Ectodermal cell (in vitro differentiated cells): ENCODE measurements at regions not wholly inside any gene's neighbourhood (a gene's known extent, or its start where the extent isn't known, plus 50 kb on each side); places are given as distances from the start of the nearest gene placed in this dataset.
"Not testable (repeated sequence)": the region's sequence is repeated elsewhere in the genome, so short reads cannot be mapped to it uniquely, and the experiment has no call there.

Source experiments
- H3K27ac ChIP-seq: 2 replicates; pipeline ENCODE4 v1.7.0; 2013; ENCODE audit warnings: mild to moderate bottlenecking, low read depth, low read length; ENCODE audit not compliant: insufficient read depth, poor library complexity, severe bottlenecking
- H3K27me3 ChIP-seq: 2 replicates; pipeline ENCODE4 v1.7.0; 2013; ENCODE audit warnings: mild to moderate bottlenecking, low read length; ENCODE audit not compliant: insufficient read depth, control insufficient read depth, poor library complexity, severe bottlenecking
- H3K36me3 ChIP-seq: one replicate; pipeline ENCODE4 v1.7.0; 2013; ENCODE audit warnings: low read length; ENCODE audit not compliant: control insufficient read depth, insufficient read depth
- H3K4me1 ChIP-seq: one replicate; pipeline ENCODE4 v1.7.0; 2013; ENCODE audit warnings: low read length; ENCODE audit not compliant: control insufficient read depth, insufficient read depth
- H3K4me3 ChIP-seq: 2 replicates; pipeline ENCODE4 v1.7.0; 2013; ENCODE audit warnings: low read depth, low read length, control low read depth; ENCODE audit not compliant: insufficient read depth
- H3K9me3 ChIP-seq: 2 replicates; pipeline ENCODE4 v1.7.0; 2013; ENCODE audit warnings: mild to moderate bottlenecking, low read length, moderate library complexity; ENCODE audit not compliant: control insufficient read depth
- WGBS, 2 experiments: methylation state at CpG; one replicate each; pipeline ENCODE4 v1.1.7; 2013; ENCODE audit warnings: missing lambda C conversion rate in 2 of 2; 5-methylcytosine and 5-hydroxymethylcytosine counted together

GRCh38 chr10:4623200-4623599 lies 202.8 kb upstream of the AKR1E2 start:
- WGBS, 2 experiments = 94 to 95% methylated on average over 7 of the region's 7 CpGs
- H3K9me3 ChIP-seq = no peaks in the 10 kb centered on the region
- no peak overlapping the region for H3K4me3 ChIP-seq
- no peaks in the 10 kb centered on the region for H3K4me1 ChIP-seq
- no peak overlapping the region for H3K27ac ChIP-seq
- H3K27me3 ChIP-seq = no peaks in the 10 kb centered on the region
- H3K36me3 ChIP-seq = no peaks in the 10 kb centered on the region

- no peak overlapping the region for H3K4me3 ChIP-seq
- 94 to 98% methylated on average over 2 of the region's 2 CpGs for WGBS, 2 experiments
- no peaks in the 10 kb centered on the region for H3K27me3 ChIP-seq
- no peaks in the 10 kb centered on the region for H3K4me1 ChIP-seq
- H3K36me3 ChIP-seq = no peaks in the 10 kb centered on the region
- H3K27ac ChIP-seq = no peak overlapping the region
- H3K9me3 ChIP-seq = no peaks in the 10 kb centered on the region
Observed at GRCh38 chr10:4622384-4622783, 203.6 kb upstream of the AKR1E2 start.

GRCh38 chr10:4617589-4617988 lies 208.4 kb upstream of the AKR1E2 start:
- Histone ChIP-seq H3K4me3 (no peak overlapping the region), H3K9me3 (no peaks in the 10 kb centered on the region), H3K4me1 (no peaks in the 10 kb centered on the region), H3K36me3 (no peaks in the 10 kb centered on the region), H3K27me3 (no peaks in the 10 kb centered on the region), H3K27ac (no peak overlapping the region)
- no CpG with 5 or more reads among the region's 1 CpG for WGBS, 2 experiments

GRCh38 chr10:4615042-4615441 lies 211.0 kb upstream of the AKR1E2 start:
- Histone ChIP-seq H3K9me3 (no peaks in the 10 kb centered on the region), H3K36me3 (no peaks in the 10 kb centered on the region), H3K27me3 (no peaks in the 10 kb centered on the region), H3K4me3 (no peak overlapping the region), H3K4me1 (no peaks in the 10 kb centered on the region), H3K27ac (no peak overlapping the region)
- 100% methylated on average over 1 of the region's 1 CpG; no CpG with 5 or more reads in 1 of the 2 experiments for WGBS, 2 experiments

DNA sequence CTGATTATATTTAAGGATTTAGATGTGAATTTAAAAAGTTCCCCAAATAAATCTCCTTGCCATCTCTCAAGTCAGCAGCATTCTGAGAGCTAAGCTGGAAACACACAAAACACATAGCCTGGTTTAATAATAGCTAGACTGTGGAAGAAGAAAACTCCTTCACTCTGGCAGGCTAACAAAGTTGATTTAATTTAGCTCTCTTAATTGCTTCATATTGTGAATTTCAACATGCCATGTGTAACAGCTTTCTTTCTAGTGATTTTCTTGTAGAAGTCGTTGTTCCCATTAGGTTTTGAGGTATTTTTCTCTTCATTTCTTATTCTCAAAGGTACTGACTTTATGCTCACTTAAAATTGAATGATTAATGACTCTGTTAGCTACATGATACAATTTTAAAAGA lies 216.8 kb upstream of the AKR1E2 start:
- no peaks in the 10 kb centered on the region for H3K4me1 ChIP-seq
- 50% methylated on average over 1 of the region's 1 CpG; no CpG with 5 or more reads in 1 of the 2 experiments for WGBS, 2 experiments
- H3K36me3 ChIP-seq = no peaks in the 10 kb centered on the region
- H3K9me3 ChIP-seq = no peaks in the 10 kb centered on the region
- H3K27me3 ChIP-seq = no peaks in the 10 kb centered on the region
- H3K4me3 ChIP-seq = no peak overlapping the region
- H3K27ac ChIP-seq = no peak overlapping the region

- Histone ChIP-seq H3K36me3 (no peaks in the 10 kb centered on the region), H3K27me3 (no peaks in the 10 kb centered on the region), H3K4me3 (no peak overlapping the region), H3K9me3 (no peaks in the 10 kb centered on the region), H3K27ac (no peak overlapping the region), H3K4me1 (no peaks in the 10 kb centered on the region)
- WGBS, 2 experiments = 78 to 79% methylated on average over 13 of the region's 13 CpGs
Observed at GRCh38 chr10:4607681-4608080, 218.3 kb upstream of the AKR1E2 start.

GRCh38 chr10:4606856-4607636 lies 219.0 kb upstream of the AKR1E2 start:
- Histone ChIP-seq H3K36me3 (no peaks in the 10 kb centered on the region), H3K4me3 (no peak overlapping the region), H3K4me1 (no peaks in the 10 kb centered on the region), H3K9me3 (no peaks in the 10 kb centered on the region), H3K27ac (no peak overlapping the region), H3K27me3 (no peaks in the 10 kb centered on the region)
- 70 to 76% methylated on average over 5 to 6 of the region's 6 CpGs for WGBS, 2 experiments

GRCh38 chr10:4602764-4603491 lies 223.1 kb upstream of the AKR1E2 start:
- H3K36me3 ChIP-seq = no peaks in the 10 kb centered on the region
- WGBS, 2 experiments = 92 to 96% methylated on average over 7 of the region's 7 CpGs
- no peak overlapping the region for H3K4me3 ChIP-seq
- H3K4me1 ChIP-seq = no peaks in the 10 kb centered on the region
- no peaks in the 10 kb centered on the region for H3K9me3 ChIP-seq
- H3K27ac ChIP-seq = no peak overlapping the region
- H3K27me3 ChIP-seq = no peaks in the 10 kb centered on the region

GRCh38 chr10:4599471-4599870 lies 226.5 kb upstream of the AKR1E2 start:
- H3K4me1 ChIP-seq = no peaks in the 10 kb centered on the region
- H3K9me3 ChIP-seq = no peaks in the 10 kb centered on the region
- WGBS, 2 experiments = 80 to 95% methylated on average over 1 to 2 of the region's 2 CpGs
- no peak overlapping the region for H3K4me3 ChIP-seq
- H3K36me3 ChIP-seq = no peaks in the 10 kb centered on the region
- H3K27me3 ChIP-seq = no peaks in the 10 kb centered on the region
- H3K27ac ChIP-seq = no peak overlapping the region

- not testable (repeated sequence) for H3K36me3 ChIP-seq, H3K27me3 ChIP-seq, H3K4me3 ChIP-seq, H3K27ac ChIP-seq, H3K9me3 ChIP-seq, H3K4me1 ChIP-seq
- no CpG with 5 or more reads among the region's 2 CpGs for WGBS, 2 experiments
Observed at GRCh38 chr10:4597898-4598297, 228.1 kb upstream of the AKR1E2 start.
